GM18502 (cell line): ENCODE measurements at regions not wholly inside any gene's neighbourhood (a gene's known extent, or its start where the extent isn't known, plus 50 kb on each side); places are given as distances from the start of the nearest gene placed in this dataset.

Experiments used
- ATAC-seq: cut with Tn5 transposase; IDR thresholded peaks from one replicate; pipeline ENCODE4 v1.9.1; 2021; ENCODE audit warnings: mild to moderate bottlenecking; ENCODE audit not compliant: unreplicated experiment, poor library complexity

DNA sequence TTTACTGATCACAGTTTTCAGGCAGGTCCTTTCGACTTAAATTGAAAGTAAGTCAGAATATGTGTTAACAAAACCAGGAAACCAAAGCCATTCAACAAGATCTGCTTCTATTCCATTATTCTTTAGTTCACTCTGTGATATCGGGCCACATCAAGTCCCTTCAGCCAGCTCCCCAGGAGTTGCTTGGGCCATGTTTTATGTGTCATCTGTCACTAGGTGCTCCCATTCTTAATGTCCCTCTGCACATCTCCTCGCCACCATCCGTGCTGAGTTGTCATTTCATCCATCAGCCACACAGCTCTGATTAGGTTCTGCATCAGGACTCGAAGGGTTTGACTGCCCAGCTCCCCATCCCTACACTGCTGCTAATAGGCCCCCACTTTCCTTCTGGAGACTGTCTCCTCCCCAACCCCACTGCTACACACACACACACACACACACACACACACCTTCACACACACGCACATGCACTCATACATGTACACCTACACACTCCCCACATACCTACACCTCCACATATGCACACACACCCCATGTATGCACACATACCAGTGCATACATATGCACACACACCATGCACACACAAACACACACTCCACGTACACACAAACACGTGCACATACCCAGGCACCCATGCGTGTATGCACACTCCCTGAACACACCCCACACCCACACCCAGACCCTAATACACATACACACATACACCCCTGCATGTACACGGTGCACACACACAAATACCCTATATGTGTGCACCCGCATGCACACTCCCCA is 143.3 kb upstream of the GMDS start:
- no peak for ATAC-seq

DNA sequence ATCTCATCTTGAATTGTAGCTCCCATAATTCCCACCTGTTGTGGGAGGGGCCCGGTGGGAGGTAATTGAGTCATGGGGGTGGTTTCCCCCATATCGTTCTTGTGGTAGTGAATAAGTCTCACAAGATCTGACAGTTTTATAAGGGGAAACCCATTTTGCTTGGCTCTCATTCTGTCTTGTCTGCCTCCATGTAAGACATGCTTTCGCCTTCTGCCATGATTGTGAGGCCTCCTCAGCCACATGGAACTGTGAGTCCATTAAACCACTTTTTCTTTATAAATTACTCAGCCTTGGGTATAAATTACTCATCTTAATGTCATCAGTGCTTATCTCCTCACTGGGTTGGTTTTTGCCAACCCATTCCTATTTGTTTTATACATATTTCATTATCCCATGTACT is 142.0 kb upstream of the GMDS start:
- ATAC-seq: no peak

DNA sequence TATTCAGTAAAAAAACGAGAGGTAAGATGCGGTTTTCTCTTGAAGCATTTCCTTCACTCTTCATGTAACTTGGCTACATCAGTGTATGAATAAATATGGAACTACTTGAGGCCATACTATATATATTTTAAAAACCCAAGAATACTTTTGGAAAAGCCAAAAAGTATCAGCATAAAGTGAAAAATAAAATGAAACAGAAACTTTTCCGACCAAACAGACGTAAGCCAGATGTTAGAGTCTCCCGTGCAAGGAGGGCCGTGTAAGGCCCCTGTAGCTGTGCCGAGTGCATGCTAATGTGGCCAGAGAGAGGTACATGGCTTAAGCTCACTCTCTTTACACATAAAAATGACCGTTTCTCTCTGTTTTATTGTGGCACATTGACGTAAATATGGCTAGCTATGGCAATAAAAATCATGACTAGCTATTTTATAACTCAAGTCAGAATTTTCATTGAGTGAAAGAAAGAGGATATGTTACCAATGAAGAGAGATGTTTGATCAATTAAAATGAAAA is 140.1 kb upstream of the GMDS start:
- ATAC-seq: no peak

DNA sequence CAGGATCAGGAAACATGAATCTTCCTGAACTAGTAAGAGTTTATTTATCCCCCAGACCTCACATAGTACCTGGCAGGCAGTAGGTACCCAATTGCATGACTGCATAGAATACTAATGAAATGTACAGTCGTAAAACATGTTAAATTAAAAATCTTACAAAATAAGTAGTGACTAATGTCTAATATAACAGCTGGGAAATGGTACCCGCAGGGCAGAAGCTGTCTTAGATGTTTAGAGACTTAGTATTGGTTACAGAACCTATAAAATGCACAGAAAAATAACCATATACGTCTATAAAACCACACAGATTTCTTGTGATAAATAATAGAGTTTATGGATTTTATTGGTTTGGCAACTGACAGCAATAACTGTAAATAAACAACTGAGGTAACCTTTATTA is 139.1 kb upstream of the GMDS start:
- no peak for ATAC-seq

DNA sequence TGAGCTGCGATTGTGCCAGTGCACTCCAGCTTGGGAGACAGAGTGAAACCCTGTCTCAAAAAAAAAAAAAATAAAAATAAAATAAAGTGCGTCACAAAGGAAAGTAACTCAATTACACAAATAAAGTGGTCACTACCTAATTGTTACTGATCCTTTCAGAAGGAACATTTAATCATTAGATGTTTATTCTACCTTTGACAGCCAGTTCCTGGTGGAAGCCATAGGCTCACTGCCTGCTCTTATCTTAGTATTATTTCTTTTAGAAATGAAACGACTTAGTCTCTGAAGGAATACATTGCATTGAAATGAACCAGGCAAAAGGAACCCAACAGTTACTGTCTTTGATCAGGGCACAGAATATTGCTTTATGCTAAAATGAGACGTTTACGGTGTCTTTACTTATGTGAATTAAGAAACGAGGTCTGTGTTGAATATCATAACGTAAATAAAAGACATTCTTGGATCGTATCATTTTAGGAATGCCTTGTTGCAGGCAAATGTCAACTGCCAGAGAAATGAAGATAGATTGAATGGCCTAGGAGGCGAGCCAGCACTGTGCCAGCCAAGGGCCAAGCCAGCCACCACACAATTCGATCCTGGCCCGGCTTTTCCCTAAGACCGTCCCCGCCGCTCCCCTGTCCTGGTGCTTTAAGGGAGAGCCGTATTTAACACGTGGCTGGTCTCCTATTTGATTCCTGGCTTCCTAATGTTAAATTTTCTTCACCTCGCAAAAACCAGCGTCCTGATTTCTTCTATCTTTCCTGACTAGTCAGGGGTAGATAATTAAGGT is 136.7 kb upstream of the GMDS start:
- no peak for ATAC-seq

DNA sequence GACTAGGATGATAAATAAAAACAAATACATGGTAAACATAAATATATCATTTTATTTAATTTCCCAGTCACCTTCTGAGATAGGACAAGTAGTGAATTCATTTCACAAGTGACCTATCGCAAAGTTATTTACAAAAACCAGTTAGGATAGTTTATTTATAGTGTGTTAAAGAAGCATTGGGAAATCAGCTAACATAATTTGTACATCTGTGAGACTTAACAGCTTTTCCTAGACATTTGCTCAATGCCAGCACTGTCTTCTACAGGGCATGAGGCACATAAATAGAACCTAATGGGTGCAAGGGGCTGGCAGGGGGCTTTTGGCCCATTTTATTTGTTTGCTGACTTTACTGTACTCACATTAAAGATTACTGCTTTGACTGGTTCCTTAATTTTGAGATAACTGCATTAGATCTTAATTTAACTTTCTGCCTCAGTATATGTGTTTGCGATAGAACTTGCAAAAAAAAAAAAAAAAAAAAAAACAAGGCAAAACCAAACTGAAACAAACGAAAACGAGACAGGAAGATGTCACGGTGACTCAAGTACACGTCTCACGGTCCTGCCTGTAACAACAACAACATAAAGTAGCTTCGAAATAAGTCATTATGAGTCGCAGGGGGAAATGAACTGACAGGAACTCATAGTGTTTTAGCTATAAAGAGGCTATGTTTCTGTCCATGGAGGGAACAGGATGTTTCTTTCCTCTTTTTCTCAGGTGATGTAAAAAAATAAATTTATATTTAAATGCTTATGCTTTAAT is 133.7 kb upstream of the GMDS start:
- no peak for ATAC-seq

DNA sequence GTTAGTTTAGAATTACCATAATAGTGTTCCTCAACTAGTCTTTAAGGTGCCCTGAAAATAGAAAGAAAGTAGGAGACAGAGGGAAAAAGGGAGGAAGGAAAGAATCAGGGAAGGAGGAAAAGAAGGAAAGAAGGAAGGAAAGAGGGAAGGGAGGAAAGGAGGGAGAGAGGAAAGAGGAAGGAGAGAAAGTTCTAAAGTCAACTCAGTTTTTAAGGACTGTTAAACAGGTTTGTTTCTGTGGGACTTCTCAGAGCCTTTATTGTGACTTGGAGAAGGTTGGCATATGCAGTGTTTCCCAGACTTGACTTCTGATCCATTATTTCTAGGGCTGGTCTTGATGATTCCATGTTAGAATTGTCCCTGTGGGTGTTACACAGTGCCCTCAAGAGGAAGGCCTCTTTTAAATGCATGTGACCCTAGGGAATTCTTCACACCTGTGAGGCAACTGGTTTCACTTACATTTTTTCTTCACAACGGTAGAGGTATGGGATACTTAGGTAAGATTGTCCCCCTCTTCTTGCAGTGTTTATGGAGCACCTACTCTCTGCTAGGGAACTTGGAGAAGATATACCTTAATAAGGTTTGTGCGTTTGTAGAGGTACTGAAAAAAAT is 132.7 kb upstream of the GMDS start:
- no peak for ATAC-seq

DNA sequence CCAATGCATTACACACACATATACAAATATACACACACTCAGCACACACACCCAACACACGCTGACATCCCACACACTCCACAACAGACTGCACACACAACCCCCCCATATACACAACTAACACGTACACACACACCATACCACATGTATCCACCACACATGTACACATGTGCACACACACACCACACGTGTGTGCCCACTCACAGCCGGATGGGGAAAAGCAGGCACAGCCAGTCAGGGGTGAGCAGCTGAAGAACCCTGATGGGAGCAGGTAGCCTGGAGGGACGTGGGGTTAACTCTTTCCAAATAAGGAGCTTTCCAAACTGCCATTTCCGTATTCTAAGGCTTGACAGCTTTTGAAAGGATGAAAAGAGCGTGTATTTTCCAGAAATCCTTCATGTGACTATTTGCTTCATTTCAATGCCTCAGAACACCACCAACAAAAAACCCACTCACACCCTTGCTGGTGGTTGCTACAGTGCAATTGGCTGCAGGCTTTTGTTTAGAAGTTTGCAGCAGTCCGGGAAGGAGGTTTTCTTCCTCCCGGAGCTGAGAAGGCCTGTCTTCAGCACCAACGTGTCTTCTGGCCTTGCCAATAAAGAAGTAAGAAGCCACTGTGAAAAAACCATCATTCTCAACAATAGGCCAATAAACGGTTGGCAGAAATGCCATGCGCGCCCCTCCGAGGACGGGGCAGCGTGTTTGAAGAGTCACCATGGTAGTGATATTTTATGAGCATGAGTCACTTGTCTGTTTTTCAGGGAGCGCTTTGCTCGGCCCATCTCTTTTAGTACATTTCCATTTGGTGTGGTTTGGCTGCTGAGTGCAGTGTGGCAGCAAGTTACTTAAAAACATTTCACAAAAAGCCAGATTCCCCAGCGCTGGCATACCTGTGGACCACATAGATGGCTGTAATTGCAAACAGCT is 131.3 kb upstream of the GMDS start:
- ATAC-seq: no peak

DNA sequence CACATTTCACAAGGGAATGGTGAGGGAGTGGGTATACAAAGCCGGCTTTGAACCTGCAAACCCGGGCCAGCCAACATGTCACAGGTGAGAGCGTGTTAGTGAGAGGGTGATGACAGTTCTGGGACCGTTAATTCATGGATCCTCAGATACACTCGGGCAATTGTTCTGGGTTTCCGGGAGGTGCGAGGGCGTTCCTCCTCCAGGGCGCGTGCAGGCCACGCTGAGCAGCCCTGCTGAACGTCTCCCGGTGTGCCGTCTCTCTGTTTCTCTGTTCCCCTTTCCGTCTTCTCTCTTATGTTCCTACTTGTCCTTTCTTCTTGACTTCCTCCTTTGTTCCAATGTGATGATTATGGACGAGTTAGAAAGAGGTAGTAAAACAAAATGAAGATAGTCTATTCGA is 130.0 kb upstream of the GMDS start:
- ATAC-seq: no peak

DNA sequence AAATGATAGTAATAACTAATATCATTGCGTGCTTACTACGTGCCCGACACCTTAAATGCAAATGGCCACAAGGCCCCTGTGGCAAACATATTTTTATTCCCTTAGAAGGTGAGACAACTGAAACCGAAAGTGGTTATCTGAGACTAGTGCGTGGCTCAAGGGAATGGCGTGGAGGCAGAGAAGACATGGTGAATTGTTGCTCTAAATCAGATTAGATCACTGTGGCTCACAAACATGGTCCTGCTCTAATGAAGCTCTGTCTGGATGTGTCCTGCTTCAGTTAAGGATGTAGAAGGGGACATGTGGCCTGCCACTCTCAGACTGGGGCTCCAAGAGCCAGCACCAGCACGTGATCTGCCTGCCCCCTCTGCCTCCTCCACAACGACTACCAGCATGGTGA is 124.2 kb upstream of the GMDS start:
- no peak for ATAC-seq

DNA sequence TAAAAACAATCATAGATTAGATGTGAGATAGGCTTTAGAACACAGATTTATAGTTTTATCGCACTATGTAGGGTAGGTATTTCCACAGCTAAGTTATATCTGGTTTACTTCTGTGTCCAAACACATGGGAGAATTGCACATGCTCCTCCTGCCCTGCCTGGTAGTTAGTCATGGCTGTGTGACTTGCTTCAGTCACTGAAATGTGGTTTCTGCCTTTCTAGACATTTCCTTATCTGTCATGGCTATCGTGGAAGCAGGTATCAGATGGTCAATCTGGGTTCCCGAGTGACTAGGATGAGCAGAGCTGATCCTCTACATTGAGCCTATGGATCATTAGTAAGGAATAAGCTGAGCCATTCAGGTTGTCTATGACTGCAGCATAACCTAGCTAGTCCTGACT is 117.8 kb upstream of the GMDS start:
- no peak for ATAC-seq

DNA sequence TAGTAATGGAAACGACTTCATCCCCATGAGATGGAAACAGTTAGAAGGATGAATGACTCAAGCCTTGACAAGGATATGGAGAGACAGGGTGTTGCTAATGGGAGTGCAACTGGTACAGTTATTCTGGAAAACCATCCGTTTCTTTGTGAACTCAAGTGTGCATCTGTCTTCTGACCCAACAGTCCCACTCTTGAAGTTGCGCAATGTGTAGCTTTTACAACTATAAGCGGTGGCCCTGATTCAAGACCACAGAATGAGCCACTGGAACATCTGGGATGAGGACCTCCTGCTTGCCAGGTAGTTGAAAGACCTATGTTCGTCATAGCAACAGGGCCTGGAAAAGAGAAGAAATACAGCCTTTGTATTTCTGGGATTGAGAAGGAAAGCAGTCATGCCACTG is 115.8 kb upstream of the GMDS start:
- ATAC-seq: no peak

DNA sequence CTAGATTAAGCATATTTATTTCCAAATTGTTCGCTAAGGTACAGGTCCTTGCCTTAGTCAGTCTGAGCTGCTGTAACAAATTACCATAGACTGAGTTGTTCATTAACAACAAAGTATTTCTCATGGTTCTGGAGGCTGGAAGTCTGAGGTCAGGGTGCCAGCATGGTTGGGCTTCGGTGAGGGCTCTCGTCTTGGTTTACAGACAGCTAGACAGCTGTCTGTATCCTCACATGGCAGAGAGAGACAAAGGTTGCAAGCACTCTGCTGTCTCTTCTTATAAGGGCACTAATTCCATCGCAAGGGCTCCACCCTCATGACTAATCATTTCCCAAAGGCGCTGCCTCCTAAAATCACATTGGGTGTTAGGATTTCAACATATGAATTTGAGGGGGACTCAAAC is 115.3 kb upstream of the GMDS start:
- ATAC-seq: no peak

DNA sequence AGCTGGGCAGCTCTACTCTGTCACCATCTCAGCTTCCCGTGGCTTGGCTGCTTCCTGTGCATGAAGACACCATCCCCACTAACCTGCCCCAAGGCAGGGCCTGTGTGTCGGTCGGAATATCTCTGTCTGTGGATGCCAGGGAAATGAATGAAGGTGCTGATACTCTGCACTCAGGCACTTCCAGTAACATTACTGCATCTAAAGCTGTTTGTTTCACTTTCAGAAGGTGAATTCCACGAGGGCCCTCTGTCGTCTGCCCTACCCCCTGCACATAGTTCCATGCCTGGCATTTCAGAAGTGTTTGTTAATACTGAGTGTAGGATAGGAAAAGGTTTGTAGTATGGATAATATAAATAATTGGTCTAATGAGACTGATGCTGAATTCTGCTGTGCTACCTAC is 114.7 kb upstream of the GMDS start:
- no peak for ATAC-seq

DNA sequence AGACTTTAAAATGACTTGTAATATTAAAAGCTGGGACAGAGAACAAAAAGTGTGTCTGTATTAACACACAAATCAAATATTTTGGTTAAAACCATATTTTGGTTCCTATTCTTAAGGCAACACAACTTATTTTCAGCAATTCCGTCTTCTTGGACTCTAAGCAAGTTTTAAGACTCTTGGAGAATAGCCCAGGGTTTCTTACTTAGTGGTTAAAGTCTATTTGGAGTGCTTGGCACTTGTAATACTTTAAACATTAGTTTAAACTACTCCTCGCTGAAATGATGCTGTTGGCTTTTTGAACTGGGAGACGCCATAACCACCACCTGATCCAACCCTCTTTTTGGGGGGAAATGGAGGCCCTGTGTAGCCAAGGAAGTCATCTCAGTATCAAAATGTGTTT is 109.7 kb upstream of the GMDS start:
- no peak for ATAC-seq

DNA sequence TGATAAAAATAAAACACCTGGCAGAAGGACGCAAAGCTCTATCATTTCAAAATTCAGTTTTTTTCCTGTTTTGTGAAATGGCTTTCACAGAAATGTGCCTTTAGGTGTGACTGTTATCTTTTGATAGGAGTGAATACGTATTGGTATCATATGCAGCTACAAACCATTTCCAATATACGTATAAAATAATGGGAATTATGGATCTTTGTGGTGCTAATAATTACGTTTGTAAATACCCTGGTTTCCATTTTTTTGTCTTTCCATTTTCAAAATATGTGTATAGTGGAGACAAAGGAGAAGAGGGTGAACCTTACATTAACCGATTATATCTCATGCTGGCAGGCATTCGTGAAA is 108.7 kb upstream of the GMDS start:
- ATAC-seq: no peak

DNA sequence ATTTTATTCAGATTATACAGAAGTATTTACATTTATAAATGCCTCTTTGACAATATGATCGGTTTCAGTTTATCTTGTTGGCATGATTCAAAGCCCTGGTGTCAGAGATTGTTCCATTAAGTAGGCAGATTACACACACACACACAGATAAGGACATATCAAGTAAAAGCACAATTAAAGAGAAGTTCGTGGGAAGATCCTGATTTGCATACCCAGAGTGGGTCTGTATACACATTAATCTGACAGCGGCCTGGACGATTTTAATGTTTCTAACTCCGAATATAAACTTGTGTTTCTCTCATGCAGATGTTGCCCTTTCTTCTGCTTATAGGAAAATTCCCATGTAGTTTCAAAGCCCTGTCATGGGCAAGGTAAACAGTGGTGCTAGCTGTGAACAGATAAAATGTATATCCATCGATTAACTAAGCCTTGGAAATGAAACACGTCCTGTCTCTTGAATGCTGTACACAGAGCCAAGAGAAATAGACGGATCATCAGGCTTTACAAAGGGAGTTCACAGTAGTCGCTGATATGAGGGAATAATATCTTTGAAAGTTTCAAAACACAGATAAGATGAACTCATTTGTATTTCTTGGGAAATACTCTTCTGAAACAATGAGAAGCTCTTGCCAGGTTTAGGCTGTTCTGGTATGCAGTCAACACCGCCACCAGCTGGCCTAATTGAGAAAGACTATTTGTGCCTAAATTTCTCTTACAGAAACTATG is 108.2 kb upstream of the GMDS start:
- ATAC-seq: no peak

DNA sequence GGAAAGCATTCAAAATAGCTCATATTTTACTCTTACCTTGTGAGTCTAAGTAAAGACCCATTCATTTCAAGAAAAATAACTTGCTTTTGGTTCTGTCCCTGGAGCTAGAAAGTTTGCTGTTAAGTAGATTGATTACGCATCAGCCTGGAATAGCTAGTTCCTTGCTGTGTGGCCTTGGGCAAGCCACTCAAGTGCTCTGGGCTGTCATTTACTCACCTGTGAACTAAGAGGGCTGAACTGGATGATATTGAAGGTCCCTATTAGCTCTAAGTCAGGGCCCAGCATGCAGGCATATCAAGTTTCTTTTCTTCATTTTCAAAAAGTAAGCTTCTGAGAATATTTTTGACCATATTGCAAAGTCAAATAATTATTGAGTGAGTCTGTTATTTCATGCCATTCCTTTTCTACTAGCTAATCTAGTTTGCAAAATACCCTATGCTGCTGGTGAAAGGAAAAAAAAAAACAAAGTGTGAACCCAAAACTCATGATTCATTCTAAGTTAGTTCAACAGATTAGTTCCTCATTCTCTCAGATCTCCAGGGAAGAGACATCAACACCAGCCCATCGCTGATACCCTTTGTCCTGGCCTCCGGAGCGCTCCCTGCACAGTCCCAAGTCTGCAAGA is 106.5 kb upstream of the GMDS start:
- ATAC-seq: no peak

DNA sequence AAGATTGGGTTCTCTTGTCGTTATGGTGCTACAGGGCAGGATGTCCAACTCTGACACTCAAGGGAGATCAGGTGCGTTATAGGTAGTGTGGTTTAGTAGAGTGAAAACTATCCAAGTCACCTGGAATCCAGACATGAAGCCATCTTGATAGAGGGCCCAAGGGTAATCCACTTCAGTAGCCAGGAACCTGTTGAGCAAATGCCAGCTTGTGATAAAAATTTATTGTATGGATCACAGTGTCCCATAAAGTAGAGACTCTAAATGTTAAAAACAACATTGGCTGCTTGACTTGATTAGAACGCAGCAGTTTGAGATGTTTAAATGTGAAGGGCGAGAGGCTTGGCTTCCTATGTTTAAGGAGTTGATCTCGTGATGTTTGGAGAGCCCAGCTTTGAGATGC is 105.7 kb upstream of the GMDS start:
- no peak for ATAC-seq
